ENCODE measurements at regions not wholly inside any gene's neighbourhood (a gene's known extent, or its start where the extent isn't known, plus 50 kb on each side); places are given as distances from the start of the nearest gene placed in this dataset.

DNA sequence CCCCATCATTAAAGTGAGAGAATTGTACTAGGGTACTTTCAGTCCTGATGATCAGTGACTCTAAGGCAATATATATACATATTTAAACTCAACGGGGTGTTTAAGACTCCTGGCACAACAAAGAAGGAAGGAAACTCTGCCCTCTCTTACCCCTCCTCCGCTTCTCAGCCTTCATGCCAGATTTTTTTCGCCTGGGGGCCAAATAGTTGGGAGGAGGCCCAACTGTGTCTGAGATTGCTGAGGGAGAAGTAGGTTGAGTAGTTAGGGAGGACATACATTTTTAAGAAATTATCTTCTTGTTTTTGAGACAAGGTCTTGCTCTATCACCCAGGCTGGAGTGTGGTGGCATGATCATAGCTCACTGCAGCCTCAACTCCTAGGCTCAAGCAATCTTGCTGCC is 127.7 kb upstream of the SHB start:
- ChIA-PET POLR2A (interaction anchor here (0.6 to 0.7 kb wide), 2 partner anchors 114 to 229 kb away, joined by 3 to 4 read pairs; no protein-coding TSS in a partner anchor), CTCF (interaction anchor here (1.1 kb wide), 2 partner anchors 130 to 283 kb away, joined by 3 to 4 read pairs; no protein-coding TSS in a partner anchor)
- DNase-seq (ENCODE audit: unreplicated experiment), result peak; percentile 70
- Mint-ChIP-seq H3K36me3 (ENCODE audit: insufficient read depth, unreplicated experiment) (no peaks in the 10 kb centered on the region), H3K4me1 (ENCODE audit: insufficient read depth, unreplicated experiment) (peaks cover 6% of the 10 kb centered on the region), H3K27me3 (ENCODE audit: insufficient read depth, unreplicated experiment) (peaks cover 10% of the 10 kb centered on the region), H3K4me3 (ENCODE audit: unreplicated experiment) (no peak overlapping the region), H3K9me3 (ENCODE audit: unreplicated experiment) (no peaks in the 10 kb centered on the region), H3K27ac (ENCODE audit: low read depth, unreplicated experiment) (no peak overlapping the region)
- BruUV-seq (replicated peaks), result no TSS peak
- TF ChIP-seq, protein P1, sequence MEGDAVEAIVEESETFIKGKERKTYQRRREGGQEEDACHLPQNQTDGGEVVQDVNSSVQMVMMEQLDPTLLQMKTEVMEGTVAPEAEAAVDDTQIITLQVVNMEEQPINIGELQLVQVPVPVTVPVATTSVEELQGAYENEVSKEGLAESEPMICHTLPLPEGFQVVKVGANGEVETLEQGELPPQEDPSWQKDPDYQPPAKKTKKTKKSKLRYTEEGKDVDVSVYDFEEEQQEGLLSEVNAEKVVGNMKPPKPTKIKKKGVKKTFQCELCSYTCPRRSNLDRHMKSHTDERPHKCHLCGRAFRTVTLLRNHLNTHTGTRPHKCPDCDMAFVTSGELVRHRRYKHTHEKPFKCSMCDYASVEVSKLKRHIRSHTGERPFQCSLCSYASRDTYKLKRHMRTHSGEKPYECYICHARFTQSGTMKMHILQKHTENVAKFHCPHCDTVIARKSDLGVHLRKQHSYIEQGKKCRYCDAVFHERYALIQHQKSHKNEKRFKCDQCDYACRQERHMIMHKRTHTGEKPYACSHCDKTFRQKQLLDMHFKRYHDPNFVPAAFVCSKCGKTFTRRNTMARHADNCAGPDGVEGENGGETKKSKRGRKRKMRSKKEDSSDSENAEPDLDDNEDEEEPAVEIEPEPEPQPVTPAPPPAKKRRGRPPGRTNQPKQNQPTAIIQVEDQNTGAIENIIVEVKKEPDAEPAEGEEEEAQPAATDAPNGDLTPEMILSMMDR (IDR thresholded peaks at IDR 0.05; ENCODE audit: unreplicated experiment), result no peak
- intact Hi-C loops (cut with micrococcal nuclease), result no loop called here

DNA sequence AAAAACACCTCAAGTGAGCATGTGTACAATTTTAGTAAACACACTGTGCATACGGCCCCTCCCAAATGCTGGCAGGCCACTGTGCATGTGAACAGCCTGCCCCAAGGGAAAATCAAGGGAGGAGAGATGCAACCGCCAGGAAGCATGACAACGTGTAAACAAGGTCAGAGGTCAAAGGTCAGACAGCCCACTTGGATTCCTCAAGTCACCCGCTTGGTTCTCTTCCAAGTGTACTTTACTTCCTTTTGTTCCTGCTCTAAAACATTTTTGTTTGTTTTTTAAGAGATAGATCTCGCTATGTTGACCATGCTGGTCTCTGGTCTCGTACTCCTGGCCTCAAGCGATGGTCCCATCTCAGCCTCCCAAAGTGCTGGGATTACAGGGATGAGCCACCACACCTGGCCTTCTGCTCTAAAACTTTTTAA is 126.7 kb upstream of the SHB start:
- no peaks in the 10 kb centered on the region for H3K36me3 Mint-ChIP-seq (ENCODE audit: insufficient read depth, unreplicated experiment)
- H3K9me3 Mint-ChIP-seq (ENCODE audit: unreplicated experiment), result no peaks in the 10 kb centered on the region
- DNase-seq (ENCODE audit: unreplicated experiment), result no peak
- H3K27me3 Mint-ChIP-seq (ENCODE audit: insufficient read depth, unreplicated experiment), result peaks cover 10% of the 10 kb centered on the region
- no peak overlapping the region for H3K4me3 Mint-ChIP-seq (ENCODE audit: unreplicated experiment)
- TF ChIP-seq, protein P1 (IDR thresholded peaks at IDR 0.05; ENCODE audit: unreplicated experiment), result no peak
- H3K4me1 Mint-ChIP-seq (ENCODE audit: insufficient read depth, unreplicated experiment), result peaks cover 6% of the 10 kb centered on the region
- ChIA-PET POLR2A (no interaction called here), CTCF (no interaction called here)
- BruUV-seq (replicated peaks), result no TSS peak
- H3K27ac Mint-ChIP-seq (ENCODE audit: low read depth, unreplicated experiment), result no peak overlapping the region
- intact Hi-C loops (cut with micrococcal nuclease), result no loop called here

DNA sequence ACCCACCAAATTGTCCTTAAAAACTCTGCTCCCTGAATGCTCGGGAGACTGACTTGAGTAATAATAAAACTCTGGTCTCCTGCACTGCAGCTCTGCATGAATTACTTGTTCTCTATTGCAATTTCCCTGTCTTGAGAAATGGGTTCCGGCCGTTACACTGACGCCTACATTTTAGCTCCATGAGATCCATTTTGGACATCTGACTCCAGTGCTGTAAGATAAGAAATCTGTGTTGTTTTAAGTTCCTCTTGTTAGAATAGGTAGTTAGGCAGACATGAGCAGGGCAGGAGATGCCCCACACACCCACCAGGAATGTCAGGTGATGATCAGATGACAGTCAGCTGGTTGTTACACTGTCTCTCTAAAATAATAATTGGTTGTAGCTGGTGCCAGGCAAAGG is 125.8 kb upstream of the SHB start:
- no TSS peak for BruUV-seq (replicated peaks)
- TF ChIP-seq, protein P1 (IDR thresholded peaks at IDR 0.05; ENCODE audit: unreplicated experiment), result no peak
- H3K27ac Mint-ChIP-seq (ENCODE audit: low read depth, unreplicated experiment), result no peak overlapping the region
- no peak overlapping the region for H3K4me3 Mint-ChIP-seq (ENCODE audit: unreplicated experiment)
- peaks cover 10% of the 10 kb centered on the region for H3K27me3 Mint-ChIP-seq (ENCODE audit: insufficient read depth, unreplicated experiment)
- no peaks in the 10 kb centered on the region for H3K36me3 Mint-ChIP-seq (ENCODE audit: insufficient read depth, unreplicated experiment)
- DNase-seq (ENCODE audit: unreplicated experiment), result no peak
- peaks cover 6% of the 10 kb centered on the region for H3K4me1 Mint-ChIP-seq (ENCODE audit: insufficient read depth, unreplicated experiment)
- ChIA-PET POLR2A (no interaction called here), CTCF (interaction anchor here (0.6 to 1.2 kb wide), 2 partner anchors 22 to 29 kb away, joined by 3 read pairs; no protein-coding TSS in a partner anchor)
- H3K9me3 Mint-ChIP-seq (ENCODE audit: unreplicated experiment), result no peaks in the 10 kb centered on the region
- intact Hi-C loops (cut with micrococcal nuclease), result no loop called here

DNA sequence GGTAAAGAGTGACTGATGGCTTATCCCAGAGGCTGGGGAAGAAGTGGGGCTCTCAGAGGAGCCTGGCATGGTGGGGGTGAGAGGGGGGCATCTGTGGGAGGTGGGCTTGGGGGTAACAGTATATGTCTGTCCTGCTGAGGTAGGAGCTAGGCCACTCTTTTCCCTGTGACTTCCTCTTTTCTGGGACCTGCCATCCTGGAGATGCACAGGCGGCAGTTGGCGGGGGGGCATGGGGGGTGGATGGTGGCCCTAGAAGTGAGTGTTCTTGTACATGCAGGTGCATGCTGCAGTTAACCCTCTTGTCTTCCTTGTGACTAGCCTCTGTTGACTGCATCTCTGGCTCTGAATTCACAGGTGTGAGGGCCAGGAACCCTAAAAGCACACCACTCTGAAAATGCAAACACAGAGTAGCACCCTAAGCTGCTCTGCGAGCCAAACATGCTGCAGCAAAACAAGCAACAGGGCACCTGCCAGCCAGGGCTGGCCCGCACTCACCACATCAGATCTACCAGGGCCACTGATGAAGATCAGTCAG is 123.8 kb upstream of the SHB start:
- intact Hi-C loops (cut with micrococcal nuclease), result no loop called here
- H3K4me1 Mint-ChIP-seq (ENCODE audit: insufficient read depth, unreplicated experiment), result peaks cover 6% of the 10 kb centered on the region
- no TSS peak for BruUV-seq (replicated peaks)

More for the DNA sequence above, 123.8 kb upstream of the SHB start:
- no peaks in the 10 kb centered on the region for H3K9me3 Mint-ChIP-seq (ENCODE audit: unreplicated experiment)
- no peak for DNase-seq (ENCODE audit: unreplicated experiment)
- TF ChIP-seq, protein P1 (IDR thresholded peaks at IDR 0.05; ENCODE audit: unreplicated experiment), result no peak
- H3K27ac Mint-ChIP-seq (ENCODE audit: low read depth, unreplicated experiment), result no peak overlapping the region
- ChIA-PET CTCF (no interaction called here), POLR2A (no interaction called here)
- H3K27me3 Mint-ChIP-seq (ENCODE audit: insufficient read depth, unreplicated experiment), result no peaks in the 10 kb centered on the region
- no peak overlapping the region for H3K4me3 Mint-ChIP-seq (ENCODE audit: unreplicated experiment)
- H3K36me3 Mint-ChIP-seq (ENCODE audit: insufficient read depth, unreplicated experiment), result no peaks in the 10 kb centered on the region
